GM18858 (cell line): ENCODE measurements at regions not wholly inside any gene's neighbourhood (a gene's known extent, or its start where the extent isn't known, plus 50 kb on each side); places are given as distances from the start of the nearest gene placed in this dataset.

ENCODE experiments used
- ATAC-seq: cut with Tn5 transposase; IDR thresholded peaks from one replicate; pipeline ENCODE4 v1.9.1; 2021; ENCODE audit not compliant: unreplicated experiment

DNA sequence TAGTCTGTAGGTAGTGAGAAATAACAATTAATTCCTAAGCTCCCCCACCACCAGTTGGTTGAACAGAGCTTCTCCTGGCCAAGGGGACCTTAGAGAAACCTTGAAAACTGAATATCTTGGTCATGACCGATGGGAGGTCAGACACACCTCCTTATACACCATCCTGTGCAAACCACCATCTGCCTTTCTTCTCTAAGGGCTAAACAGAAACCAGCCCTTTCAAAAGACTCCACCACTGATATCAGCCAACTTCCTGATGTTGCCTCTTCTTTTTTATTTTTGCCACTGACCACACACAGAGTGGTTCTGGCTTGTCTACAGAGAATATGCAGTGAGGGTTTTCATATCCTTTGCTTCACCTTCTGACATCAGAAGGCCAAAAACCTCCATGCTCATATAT is 977.7 kb upstream of the SEL1L start:
- ATAC-seq: no peak

DNA sequence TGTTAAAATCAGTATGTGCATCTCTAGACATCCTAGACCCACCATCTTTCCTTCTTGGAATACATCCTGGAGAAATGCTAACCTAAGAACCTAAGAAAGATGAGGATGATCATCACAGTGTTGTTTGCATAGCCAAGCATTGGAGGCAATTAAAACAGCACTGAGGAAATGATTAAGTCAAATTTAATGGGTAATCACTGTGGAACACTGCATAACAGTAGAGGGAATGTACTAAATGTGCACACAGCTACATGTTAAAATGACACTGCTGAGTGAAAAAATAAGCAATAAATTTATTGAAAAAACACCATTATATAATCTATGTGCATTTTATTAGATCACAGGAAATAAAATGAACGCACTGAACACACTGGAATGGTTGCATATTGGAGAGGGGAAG is 987.1 kb upstream of the SEL1L start:
- ATAC-seq: no peak

DNA sequence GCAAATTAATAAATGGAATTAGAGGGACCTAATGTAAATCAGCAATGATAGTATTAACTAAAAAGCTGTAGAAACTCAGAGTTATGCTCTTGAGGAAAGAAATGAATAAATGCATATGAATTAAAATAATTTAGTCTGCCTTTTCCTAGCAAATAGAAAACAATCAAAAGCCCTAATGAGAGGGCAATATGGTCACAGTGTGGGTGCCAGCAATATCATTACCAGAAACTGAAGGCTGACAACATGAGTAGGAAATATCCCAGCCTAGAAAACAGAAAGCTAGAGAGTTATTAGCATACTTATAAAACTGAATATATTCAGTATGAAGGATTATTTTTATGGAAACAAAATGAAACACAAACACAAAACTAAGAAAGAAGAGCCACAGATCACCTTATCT is 987.5 kb upstream of the SEL1L start:
- ATAC-seq: no peak

DNA sequence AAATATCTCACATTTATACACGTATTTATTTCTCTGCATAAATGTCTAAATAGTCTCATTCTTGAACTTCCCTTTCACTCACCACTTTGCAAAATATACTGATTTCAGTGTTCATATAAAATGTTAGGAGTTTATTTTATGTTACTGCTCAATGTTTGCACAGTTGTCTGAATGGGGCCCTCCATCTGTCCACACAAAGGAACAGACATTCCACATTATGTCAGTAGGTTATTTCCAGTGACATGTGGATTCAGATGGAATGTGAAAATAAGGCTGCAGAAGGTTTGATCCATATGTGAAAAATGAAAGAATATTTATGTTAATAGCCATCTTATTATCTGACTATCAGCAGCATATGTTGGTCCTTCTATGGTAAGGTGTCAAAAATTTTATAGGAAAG is 994.4 kb upstream of the SEL1L start:
- ATAC-seq: no peak

DNA sequence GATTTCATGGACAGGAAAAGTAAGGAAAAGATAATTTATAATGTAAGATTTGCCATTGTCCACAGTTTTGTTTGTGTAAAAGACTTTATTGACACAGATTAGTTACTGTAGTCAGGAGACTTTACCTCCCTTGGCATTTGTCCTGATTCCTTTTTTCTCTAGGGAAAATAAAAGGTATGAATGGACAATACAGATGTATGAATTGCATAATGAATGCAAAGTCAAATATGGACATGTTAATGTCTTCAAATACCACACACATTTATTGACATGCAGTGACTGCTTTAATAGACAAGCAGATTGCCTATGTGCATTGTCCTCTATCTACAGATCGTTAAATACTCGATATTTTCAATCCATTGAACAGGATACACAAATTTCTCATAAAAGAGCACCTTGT is 999.7 kb upstream of the SEL1L start:
- no peak for ATAC-seq

DNA sequence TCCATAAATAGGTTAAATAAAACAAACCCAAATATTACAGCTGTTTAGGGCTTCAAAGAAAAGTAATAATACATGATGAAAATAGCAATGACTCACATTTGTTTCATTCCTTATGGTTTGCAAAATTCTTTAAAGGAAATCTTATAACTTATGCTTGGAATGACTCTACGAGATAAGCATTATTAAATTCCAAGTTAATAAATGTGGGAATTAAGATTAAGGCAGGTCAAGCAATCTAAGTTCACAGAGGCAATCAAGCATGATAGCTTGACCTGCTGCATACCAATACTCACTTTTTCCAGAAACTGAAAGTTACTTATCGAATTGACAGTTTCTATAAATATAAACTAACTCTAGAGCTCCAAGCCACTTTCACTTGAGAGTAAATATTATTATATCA is 1002.9 kb upstream of the SEL1L start:
- no peak for ATAC-seq

DNA sequence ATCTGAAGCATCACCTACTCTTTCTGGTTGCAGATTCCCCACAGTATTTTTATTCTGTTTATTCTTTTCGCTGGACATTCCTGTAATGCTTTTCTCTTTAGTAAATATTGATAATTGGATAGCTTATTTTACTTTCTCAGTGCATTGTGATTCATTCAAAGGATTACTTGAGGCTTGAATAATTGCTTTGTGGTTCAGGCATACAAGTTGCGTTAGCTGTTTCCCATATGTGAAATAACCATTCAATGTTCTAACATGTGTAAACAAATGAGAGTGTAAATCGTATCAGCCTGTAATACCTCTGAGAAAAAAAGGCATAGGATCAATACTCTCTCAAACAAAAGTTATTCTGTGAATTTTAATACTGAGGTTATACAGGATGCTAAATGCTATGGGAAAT is 1004.2 kb upstream of the SEL1L start:
- ATAC-seq: no peak

DNA sequence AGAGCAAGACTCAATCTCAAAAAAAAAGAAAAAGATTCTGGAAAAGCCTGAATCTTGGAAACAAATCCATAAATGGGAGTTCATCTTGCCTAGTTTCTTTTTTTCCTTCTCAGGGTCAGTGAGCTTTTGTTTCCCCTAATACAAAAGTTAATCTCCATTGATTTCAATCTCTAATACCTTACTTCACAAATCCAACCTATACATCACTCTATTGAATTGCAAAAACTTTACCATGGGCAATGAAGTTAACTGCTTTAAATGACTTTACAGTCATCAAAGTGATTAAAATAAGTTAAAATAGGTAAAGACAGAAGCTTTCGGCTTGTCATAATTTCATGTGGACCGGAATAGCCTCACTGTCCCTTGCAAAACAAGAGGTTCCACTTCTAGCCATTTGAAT is 1012.7 kb upstream of the SEL1L start:
- no peak for ATAC-seq

DNA sequence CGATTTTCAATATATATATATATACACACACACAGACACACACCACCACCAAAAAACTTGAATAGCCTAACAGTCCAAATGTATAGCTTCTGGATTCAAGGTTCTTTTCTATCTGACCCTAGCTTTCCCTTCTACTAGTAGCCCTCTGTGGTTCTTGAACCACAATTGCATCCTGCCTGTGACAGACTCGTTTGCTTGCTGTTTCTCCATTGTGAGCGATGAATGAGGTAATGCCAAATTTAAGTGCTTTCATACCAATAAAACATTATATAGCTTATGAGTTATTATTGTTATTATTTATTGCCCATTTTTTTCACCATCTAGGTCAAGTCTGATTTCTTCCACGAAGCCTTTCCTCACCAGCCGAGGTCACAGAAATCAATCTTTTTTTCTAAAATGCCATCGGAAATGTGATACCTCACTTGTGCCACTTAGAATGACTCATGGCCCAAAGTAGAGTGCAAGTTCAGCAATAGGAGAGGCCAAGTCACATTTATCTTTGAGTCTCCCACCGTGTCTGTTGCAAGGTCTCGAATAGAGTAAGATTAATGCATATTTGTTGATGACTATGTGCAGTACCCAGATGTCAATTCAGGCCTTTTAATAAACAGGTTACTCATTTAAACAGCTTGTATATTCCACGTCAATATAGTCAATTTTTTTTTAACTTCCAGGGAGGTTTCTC is 1015.8 kb upstream of the SEL1L start:
- ATAC-seq: no peak

DNA sequence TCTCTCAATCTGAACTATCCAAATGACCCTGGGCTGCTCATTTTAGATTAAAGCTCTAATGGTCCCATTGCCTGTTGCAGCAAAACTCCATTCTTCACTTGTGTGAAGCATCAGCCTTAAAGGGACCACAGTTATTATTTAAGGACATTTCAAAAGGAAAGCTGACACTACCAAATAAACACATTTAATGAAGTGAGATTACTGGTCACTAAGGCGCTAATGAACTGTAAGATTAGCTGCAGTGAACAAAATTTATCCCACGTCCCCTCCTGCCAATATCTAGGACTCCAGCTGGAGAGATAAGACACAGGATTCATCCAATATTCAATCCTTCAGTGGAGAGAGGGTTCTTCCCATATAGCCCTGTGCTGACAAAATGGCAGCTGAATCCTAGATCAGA is 1029.2 kb upstream of the SEL1L start:
- ATAC-seq: no peak

DNA sequence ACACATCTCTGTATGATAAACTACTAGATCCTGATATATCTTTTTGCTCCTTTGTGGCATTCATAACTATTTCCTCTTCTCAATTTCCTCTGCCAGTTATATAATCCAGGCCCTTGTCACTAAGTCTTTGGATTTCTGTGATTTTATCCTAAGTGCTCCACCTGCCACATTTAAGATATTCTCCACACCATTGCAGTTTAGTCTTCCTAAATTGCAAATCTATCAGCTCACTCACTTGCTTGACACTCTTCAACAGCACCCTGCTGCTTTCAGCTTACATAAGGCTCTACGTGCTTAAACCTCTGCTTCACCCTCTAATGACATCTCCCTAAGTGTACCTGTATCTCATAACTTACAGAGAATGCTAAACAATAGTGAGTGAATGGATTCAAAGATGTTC is 1032.2 kb upstream of the SEL1L start:
- no peak for ATAC-seq

DNA sequence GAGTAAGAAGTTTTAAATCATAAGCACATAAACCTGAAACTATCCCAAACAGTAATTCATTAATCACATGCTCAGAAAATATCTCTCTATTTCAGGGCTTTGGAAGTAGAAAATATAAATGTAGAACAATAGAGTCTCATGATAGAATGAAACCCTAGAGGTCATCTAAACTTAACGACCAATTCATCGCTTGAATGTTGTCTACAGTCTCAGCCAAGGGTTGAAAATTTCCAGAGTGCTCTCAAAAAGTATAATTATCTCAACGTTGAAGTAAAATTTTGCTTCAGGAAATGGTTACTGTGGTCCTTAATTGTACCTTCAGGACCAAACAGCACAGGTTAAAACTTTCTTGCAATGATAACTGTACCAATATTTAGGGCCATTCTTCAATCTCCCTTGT is 1053.6 kb upstream of the SEL1L start:
- no peak for ATAC-seq

DNA sequence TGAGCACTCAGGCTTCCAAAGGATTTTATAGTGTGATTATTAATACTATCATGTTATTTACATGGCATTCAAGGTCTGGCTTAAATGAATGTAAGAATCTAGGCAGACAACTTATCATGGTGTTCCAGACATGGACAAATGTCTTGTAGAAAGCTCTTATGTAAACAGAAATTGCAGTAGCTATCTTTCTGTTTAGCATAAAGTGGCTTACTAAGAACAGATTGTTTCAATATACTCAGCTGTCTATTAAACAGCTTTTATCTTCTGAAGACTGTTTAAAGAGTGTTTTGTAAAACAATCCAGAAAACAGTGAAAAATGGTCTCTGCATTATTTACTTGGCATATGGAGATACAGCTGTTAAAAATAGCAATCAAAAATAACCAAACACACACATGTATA is 1061.8 kb upstream of the SEL1L start:
- ATAC-seq: no peak

DNA sequence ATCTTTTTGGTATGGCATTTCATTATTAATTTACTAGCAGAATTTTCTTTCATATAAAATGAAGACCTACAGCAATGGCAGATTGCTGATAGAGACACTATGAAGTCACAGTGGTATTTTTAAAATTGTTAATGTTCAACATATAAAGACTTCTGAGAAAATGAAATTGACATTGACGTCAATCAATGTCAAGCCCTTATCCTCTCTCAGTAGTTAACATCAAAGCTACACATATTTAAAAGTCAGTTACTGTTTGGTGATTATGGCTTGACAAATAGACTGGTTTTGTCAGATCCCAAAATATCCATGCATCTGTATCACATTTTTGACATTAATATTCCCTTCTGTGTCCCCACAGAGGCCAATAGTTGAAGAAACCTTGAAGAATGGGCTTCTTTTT is 1069.1 kb upstream of the SEL1L start:
- no peak for ATAC-seq

DNA sequence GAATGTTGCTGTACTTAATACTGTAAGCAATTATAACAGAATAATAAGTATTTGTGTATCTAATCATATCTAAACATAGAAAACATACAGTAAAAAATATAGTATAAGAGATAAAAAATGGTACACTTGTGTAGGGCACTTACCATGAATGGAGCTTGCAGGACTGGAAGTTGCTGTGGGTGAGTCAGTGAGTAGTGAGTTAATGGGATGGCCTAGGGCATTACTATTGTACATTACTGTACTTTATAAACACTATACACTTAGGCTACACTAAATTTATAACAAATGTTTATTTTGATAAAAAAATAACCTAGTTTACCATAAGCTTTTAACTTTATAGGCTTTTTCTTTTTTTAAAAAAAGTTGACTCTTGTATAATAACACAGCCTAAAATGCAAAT is 1071.2 kb upstream of the SEL1L start:
- no peak for ATAC-seq

DNA sequence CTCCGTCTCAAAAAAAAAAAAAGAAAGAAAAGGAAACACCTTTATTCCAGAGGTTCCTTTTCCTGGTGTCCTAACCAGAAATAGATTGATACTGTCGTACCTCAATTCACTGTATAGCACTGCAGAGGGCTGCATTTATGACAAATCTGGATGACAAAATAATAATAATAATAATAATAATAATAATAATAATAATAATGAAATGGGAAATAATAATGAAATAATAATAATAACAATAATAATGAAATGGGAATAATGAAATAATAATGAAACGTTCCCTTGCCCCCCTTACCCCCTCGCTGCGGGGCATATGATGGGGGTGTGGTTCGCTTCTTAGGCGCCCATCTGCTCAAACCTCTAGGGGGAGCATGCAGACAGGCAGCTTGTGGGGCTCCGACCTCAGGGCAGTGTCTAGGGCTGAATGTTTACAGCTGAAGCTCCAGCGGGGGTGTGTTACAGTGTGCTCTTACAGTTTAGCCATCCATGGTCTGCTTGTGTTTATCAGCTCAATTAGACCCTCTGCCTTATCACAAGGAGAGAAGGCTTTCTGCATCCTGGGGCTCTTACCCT is 1088.3 kb upstream of the SEL1L start:
- ATAC-seq: no peak

DNA sequence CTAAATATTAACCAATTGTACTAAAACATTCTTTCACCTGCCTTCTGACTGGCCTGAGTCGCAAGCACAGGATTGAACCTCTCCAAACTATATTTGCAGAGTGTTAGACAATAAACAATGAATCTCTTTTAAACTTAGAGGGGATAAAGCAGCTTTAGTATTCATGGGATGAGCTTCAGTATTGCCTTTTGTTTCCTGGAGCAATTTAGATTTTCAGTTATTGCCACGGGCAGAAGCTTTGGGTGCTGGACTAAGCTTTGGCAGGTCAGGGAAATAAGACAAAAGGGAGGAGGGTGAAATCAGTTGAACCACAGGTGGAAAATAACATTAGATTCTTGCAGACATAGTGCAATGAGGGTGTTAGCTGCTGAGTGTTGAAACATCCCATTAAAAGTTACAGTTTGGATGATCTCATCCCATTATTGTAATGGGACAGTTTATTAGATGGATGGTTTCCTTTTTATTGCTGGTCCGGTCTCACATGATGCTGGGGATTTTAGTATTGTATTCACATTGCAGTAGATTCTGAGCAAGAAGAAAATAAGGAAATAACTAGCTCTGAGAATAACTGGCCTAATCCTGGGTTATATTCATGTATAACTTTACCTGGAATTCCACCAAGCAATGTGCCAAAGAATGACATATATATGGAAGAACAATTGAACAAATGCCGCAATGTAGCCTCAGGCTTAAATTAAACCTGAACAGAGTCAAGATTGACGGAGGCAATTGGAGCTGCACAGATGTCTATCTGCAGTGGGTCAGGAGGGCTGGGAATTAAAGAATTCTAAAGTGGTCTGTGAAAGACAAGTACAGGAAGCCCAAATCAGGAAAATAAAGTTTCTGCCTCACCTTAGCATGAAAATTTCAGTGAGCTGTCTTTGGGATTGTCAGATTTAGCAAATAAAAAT is 1092.8 kb upstream of the SEL1L start:
- ATAC-seq: no peak

DNA sequence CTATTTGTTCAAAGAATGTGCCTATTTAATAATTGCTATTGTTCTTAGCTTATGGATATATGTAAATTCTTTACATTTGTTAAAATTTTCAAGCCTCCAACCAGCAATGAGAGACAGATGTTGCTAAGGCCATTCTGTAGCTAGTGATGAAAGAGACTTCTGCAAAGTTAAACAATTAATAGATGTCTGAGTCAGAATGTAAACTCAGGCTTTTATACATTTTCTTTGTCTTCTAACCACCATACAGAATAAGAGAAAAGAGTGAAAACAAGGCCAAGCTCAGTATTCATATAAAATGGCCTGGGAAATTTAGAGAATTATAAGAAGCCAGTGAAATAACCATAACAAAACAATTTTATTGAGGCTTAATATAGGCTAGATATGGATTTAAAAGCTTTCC is 1102.3 kb upstream of the SEL1L start:
- no peak for ATAC-seq

DNA sequence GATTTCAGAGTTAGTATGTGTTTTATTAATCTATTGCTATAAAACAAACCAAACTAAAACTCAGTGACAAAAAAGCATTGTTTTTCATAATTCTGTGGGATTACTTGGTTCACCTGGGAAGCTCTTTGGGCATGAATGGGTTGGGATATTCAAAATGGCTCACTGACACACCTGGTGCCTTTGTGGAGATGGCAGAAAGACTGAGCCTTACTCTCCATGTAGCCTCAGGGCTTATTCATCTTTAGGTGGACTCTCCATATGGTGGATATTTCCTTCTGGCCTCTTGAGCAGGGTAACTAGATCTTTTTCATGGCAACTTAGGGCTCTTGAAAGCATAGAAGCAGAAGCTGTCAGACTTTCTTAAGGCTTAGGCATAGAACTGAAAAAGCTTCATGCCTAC is 1102.8 kb upstream of the SEL1L start:
- no peak for ATAC-seq

DNA sequence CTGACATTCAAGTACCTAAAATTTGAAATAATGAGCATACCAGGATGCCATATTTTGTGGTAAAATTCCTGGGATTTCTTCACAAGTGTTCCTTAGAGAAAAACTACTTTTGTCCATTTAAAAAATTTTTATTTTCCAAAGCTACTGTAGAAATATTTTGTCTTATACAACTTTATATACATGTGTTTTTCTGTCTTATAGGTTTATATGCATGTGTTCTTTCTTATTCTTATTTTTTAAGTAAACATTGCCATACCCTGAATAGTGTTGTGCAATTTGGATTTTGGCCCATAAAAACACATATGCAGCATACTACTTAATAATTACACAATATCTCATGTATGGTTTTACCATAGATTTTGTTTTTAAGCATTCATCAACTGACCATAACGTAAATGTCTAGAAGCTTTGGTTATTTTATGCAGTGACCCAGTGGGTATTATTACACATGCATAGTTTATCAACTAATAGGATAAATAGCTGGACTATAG is 1107.4 kb upstream of the SEL1L start:
- ATAC-seq: no peak

DNA sequence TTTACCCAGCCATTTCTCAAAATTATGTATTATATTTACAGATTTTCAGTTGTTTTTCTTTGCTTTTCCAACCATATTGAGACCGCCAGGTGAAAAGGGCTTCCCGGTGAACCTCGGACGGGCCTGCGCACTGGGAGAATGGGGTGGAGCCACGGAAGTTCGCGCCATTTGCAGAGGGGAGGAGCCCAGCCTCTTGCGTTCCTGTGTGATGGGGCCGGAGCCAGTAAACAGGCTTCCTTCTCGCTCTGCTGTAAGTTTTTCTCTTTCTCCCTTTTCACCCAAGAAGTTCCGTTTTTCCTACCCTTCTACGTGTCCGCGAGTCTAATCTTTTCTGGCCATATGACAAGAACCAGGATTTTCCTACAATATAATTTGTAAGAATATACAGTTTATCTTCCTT is 1108.8 kb upstream of the SEL1L start:
- ATAC-seq: no peak
